ENCODE measurements at regions not wholly inside any gene's neighbourhood (a gene's known extent, or its start where the extent isn't known, plus 50 kb on each side); places are given as distances from the start of the nearest gene placed in this dataset.

DNA sequence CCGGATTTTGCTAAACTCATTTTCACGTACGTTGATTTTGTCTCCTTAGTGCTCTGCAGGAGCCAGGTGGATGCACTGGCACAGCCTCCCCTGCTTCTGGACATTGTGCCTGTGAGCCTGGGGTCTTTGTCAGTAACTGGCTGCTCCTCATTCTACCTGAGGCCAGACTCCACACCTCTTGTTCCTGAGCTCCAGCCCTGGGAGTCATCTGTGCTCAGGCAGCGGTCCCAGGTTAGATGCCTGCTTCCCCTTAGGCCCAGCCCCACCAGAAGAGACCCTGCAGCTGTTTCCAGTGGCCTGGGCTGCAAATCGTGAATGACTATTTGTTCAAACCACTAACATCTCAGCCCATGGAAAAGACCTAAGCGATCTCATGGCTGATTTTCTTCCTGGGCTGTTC, 129.1 kb downstream of the ERMARD start:
- intact Hi-C loops (cut with DNase I): no loop called here
- no peak overlapping the region for H3K4me3 ChIP-seq
- WGBS, 2 donors: 89 to 95% methylated on average over 4 to 6 of the region's 6 CpGs
- DNase-seq: no peak
- H3K27me3 ChIP-seq: peaks cover 0 to 16% (median 0%) of the 10 kb centered on the region in 4 donors
- H3K4me1 ChIP-seq: no peaks in the 10 kb centered on the region
- H3K27ac ChIP-seq: no peak overlapping the region
- TF ChIP-seq, protein P1, sequence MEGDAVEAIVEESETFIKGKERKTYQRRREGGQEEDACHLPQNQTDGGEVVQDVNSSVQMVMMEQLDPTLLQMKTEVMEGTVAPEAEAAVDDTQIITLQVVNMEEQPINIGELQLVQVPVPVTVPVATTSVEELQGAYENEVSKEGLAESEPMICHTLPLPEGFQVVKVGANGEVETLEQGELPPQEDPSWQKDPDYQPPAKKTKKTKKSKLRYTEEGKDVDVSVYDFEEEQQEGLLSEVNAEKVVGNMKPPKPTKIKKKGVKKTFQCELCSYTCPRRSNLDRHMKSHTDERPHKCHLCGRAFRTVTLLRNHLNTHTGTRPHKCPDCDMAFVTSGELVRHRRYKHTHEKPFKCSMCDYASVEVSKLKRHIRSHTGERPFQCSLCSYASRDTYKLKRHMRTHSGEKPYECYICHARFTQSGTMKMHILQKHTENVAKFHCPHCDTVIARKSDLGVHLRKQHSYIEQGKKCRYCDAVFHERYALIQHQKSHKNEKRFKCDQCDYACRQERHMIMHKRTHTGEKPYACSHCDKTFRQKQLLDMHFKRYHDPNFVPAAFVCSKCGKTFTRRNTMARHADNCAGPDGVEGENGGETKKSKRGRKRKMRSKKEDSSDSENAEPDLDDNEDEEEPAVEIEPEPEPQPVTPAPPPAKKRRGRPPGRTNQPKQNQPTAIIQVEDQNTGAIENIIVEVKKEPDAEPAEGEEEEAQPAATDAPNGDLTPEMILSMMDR (IDR thresholded peaks at IDR 0.05): no peak
- no peak for TF ChIP-seq POLR2A (IDR thresholded peaks at IDR 0.05)
- H3K36me3 ChIP-seq: no peaks in the 10 kb centered on the region
- H3K9me3 ChIP-seq: no peaks in the 10 kb centered on the region

DNA sequence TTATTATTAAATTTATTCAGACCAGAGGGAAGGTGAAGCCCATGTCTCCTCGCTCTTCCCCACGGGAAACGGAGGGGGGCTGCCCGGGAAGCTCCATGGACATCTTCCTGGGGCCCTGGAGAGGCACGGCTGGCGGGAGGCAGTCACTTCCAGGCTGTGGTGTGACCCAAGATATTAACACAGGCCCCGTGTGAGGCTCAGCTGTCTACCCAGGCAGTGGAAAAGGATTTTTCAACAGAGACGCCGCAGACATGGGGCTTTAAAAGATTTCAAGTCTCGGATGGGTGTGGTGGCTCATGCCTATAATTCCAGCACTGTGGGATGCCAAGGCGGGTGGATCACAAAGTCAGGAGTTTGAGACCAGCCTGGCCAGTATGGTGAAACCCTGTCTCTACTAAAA, 117.9 kb downstream of the ERMARD start:
- no peaks in the 10 kb centered on the region for H3K9me3 ChIP-seq
- DNase-seq: no peak
- no peak overlapping the region for H3K4me3 ChIP-seq
- TF ChIP-seq, protein P1 (IDR thresholded peaks at IDR 0.05): no peak
- TF ChIP-seq POLR2A (IDR thresholded peaks at IDR 0.05): no peak
- H3K4me1 ChIP-seq: no peaks in the 10 kb centered on the region
- H3K36me3 ChIP-seq: no peaks in the 10 kb centered on the region
- intact Hi-C loops (cut with DNase I): no loop called here
- WGBS, 2 donors: 93 to 95% methylated on average over 7 to 11 of the region's 11 CpGs
- no peaks in the 10 kb centered on the region for H3K27me3 ChIP-seq
- no peak overlapping the region for H3K27ac ChIP-seq

DNA sequence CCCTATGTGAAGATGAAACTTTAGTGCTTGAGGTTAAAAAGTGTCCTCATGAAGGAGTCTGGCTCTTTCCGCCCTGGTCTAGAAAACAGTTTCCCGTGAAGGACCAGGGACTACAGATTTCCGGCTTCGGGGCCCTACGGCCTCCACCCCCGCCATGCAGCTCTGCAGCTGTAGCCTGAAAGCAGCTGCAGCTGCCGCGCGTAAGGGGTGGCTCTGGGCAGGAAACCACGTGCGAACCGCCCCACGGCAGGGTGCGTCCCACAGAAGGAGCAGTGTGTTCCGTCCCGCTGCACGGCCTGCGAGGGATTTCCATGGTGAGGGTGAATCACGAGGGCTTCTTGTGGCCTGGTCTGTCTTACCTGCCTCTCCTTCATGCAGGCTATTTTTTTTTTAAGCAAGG, 117.0 kb downstream of the ERMARD start:
- no peak for DNase-seq
- intact Hi-C loops (cut with DNase I): no loop called here
- no peaks in the 10 kb centered on the region for H3K36me3 ChIP-seq
- no peaks in the 10 kb centered on the region for H3K27me3 ChIP-seq
- TF ChIP-seq, protein P1 (IDR thresholded peaks at IDR 0.05): no peak
- TF ChIP-seq POLR2A (IDR thresholded peaks at IDR 0.05): no peak
- WGBS, 2 donors: 64 to 84% methylated on average over 11 to 15 of the region's 19 CpGs
- no peak overlapping the region for H3K4me3 ChIP-seq
- no peak overlapping the region for H3K27ac ChIP-seq
- no peaks in the 10 kb centered on the region for H3K9me3 ChIP-seq
- H3K4me1 ChIP-seq: peaks cover 0 to under 1% (median 0%) of the 10 kb centered on the region in 3 donors

DNA sequence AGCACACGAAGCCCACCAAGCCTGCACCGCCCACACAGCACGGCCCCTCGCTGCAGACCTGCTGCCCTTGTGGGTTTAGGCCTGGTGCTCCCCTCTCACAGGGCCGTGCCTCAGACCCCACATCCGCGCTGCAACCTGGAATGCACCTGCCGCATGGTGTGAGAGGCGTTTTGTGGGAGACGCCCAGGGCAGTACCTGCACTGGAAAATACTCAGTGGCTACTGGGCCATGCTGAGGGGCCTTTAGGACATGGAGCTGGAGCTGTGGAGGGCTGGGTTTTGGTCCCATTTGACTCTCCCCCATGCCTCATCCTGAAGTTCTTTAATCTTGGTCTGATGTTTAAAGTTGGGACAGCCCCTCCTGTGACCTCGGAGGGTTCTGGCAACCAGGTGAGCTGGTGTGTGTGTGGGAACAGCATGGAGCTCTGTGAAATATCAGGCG, 116.3 kb downstream of the ERMARD start:
- H3K4me1 ChIP-seq: peaks cover 4 to 7% (median 5%) of the 10 kb centered on the region in 3 donors
- no peak overlapping the region for H3K27ac ChIP-seq
- no peak overlapping the region for H3K4me3 ChIP-seq
- WGBS, 2 donors: 92 to 94% methylated on average over 3 to 12 of the region's 12 CpGs
- DNase-seq: no peak
- intact Hi-C loops (cut with DNase I): no loop called here
- no peaks in the 10 kb centered on the region for H3K9me3 ChIP-seq
- no peaks in the 10 kb centered on the region for H3K36me3 ChIP-seq
- H3K27me3 ChIP-seq: no peaks in the 10 kb centered on the region
- TF ChIP-seq POLR2A (IDR thresholded peaks at IDR 0.05): no peak
- TF ChIP-seq, protein P1 (IDR thresholded peaks at IDR 0.05): no peak

DNA sequence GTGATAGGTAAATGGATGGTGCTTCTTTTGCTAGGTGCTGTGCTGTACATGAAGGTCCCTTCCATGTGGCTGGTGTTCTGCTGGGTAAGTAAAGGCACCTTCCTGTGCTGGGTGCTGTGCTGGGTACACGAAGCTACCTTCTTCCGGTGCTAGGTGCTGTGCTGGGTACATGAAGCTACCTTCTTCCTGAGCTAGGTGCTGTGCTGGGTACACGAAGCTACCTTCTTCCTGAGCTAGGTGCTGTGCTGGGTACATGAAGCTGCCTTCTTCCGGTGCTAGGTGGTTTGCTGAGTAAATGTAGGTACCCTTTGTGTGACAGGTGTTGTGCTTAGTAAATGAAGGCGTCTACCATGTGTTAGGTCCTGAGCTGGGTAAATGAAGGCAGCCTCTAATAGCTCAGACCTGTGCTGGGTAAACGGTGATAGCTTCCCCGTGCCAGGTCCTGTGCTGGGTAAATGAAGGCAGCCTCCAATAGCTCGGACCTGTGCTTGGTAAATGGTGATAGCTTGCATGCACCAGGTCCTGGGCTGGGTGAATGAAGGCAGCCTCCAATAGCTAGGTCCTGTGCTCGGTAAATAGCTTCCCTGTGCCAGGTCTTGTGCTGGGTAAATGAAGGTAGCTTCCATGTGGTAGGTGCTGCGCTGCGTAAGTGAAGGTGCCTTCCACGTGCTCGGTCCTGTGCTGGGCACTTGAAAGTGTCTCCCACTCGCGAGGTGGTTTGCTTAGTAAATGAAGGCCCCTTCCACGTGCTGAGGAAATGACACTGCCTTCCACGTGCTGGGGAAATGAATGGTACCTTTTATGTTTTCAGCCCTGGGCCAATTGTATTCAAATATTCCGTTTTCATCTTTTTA, 115.5 kb downstream of the ERMARD start:
- Histone ChIP-seq H3K4me3 (no peak overlapping the region), H3K27ac (no peak overlapping the region), H3K27me3 (no peaks in the 10 kb centered on the region), H3K4me1 (peaks cover 4 to 16% (median 12%) of the 10 kb centered on the region in 3 donors), H3K36me3 (no peaks in the 10 kb centered on the region), H3K9me3 (no peaks in the 10 kb centered on the region)
- DNase-seq: no peak
- intact Hi-C loops (cut with DNase I): no loop called here
- TF ChIP-seq, protein P1 (IDR thresholded peaks at IDR 0.05): no peak
- TF ChIP-seq POLR2A (IDR thresholded peaks at IDR 0.05): no peak
- 78 to 84% methylated on average over 14 to 15 of the region's 18 CpGs for WGBS, 2 donors
